ENCODE measurements at regions not wholly inside any gene's neighbourhood (a gene's known extent, or its start where the extent isn't known, plus 50 kb on each side); places are given as distances from the start of the nearest gene placed in this dataset.
"Not testable (repeated sequence)": the region's sequence is repeated elsewhere in the genome, so short reads cannot be mapped to it uniquely, and the experiment has no call there.

GRCh38 chr3:104069114-104069513 lies 1297.6 kb upstream of the ALCAM start:
- DNase-seq, result no peak

- DNase-seq, result no peak
Measured at GRCh38 chr3:104070906-104071305, 1295.8 kb upstream of the ALCAM start.

- no peak for DNase-seq
Measured at GRCh38 chr3:104080088-104080626, 1286.6 kb upstream of the ALCAM start.

- DNase-seq, result no peak
Measured at GRCh38 chr3:104088738-104089137, 1278.0 kb upstream of the ALCAM start.

- not testable (repeated sequence) for DNase-seq
Measured at GRCh38 chr3:104089987-104090386, 1276.7 kb upstream of the ALCAM start.

GRCh38 chr3:104101736-104102135 lies 1265.0 kb upstream of the ALCAM start:
- no peak for DNase-seq

- DNase-seq, result peak; percentile 10
Measured at GRCh38 chr3:104102386-104102785, 1264.3 kb upstream of the ALCAM start.

GRCh38 chr3:104106276-104106675 lies 1260.4 kb upstream of the ALCAM start:
- no peak for DNase-seq

- no peak for DNase-seq
Measured at GRCh38 chr3:104108522-104108921, 1258.2 kb upstream of the ALCAM start.

- DNase-seq, result no peak
Measured at GRCh38 chr3:104126463-104126862, 1240.2 kb upstream of the ALCAM start.

- no peak for DNase-seq
Measured at GRCh38 chr3:104126864-104127553, 1239.7 kb upstream of the ALCAM start.

GRCh38 chr3:104127830-104128229 lies 1238.9 kb upstream of the ALCAM start:
- DNase-seq, result no peak

- DNase-seq, result no peak
Measured at GRCh38 chr3:104132566-104133403, 1233.9 kb upstream of the ALCAM start.

- DNase-seq, result no peak
Measured at GRCh38 chr3:104133630-104134029, 1233.1 kb upstream of the ALCAM start.

- no peak for DNase-seq
Measured at GRCh38 chr3:104137116-104137515, 1229.6 kb upstream of the ALCAM start.

- DNase-seq, result no peak
Measured at GRCh38 chr3:104145164-104145563, 1221.5 kb upstream of the ALCAM start.

- DNase-seq, result no peak
Measured at GRCh38 chr3:104149154-104149553, 1217.6 kb upstream of the ALCAM start.

- DNase-seq, result no peak
Measured at GRCh38 chr3:104150724-104151123, 1216.0 kb upstream of the ALCAM start.

GRCh38 chr3:104154896-104155295 lies 1211.8 kb upstream of the ALCAM start:
- no peak for DNase-seq

- DNase-seq, result no peak
Measured at GRCh38 chr3:104165866-104166265, 1200.8 kb upstream of the ALCAM start.

GRCh38 chr3:104168386-104168785 lies 1198.3 kb upstream of the ALCAM start:
- no peak for DNase-seq

- DNase-seq, result no peak
Measured at GRCh38 chr3:104175696-104176095, 1191.0 kb upstream of the ALCAM start.

GRCh38 chr3:104176706-104177105 lies 1190.0 kb upstream of the ALCAM start:
- DNase-seq, result no peak

- no peak for DNase-seq
Measured at GRCh38 chr3:104178680-104179079, 1188.0 kb upstream of the ALCAM start.
